ENCODE measurements at regions not wholly inside any gene's neighbourhood (a gene's known extent, or its start where the extent isn't known, plus 50 kb on each side); places are given as distances from the start of the nearest gene placed in this dataset.
"Not testable (repeated sequence)": the region's sequence is repeated elsewhere in the genome, so short reads cannot be mapped to it uniquely, and the experiment has no call there.

DNA sequence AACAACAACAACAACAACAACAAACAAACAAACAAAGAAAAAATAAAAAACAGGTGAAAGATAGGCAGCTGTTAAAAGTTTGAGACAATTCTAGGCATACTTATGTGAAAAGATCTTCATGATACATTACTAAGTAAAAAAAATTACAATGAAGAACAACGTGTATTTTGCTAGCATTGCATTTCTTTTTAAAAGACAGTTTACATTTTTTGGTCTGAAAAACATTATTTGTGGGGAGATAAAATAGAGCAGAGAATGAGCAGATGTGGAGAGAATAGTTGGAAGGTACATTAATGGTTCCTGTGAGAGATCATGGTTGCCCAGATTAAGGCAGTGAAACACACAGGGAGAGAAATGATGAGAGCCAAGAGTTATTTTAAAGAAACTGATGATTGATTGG, 210.2 kb upstream of the MKLN1 start:
- DNase-seq: no peak

DNA sequence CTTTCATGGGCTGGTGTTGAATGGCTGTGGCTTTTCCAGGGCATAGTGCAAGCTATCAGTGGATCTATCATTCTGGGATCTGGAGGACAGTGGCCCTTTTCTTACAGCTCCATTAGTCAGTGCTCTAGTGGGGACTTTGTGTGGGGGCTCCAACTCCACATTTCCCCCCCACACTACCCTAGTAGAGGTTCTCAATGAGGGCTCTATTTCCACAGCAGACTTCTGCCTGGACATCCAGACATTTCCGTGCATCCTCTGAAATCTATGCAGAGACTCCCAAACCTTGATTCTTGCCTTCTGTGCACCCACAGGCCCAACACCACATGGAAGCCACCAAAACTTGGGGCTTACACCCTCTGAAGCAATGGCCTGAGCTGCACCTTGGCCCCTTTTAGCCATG, 208.3 kb upstream of the MKLN1 start:
- no peak for DNase-seq

DNA sequence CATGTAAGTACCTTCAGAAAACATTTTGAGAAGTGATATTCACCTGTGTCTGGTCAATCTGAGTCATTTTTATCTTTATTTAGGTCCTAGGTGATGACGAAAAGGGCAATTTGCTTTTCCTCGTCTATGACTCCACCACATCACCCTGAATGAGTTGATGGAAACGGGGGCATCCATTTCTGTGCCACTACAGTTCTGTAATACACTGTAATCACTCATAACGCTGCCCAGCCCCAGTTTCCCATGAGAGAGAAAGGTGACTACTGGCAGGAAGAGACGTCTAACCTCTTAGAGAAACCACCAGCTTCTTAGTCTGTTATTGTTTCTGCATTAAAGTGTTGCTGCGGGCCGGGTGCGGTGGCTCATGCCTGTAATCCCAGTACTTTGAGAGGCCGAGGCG, 205.3 kb upstream of the MKLN1 start:
- no peak for DNase-seq

DNA sequence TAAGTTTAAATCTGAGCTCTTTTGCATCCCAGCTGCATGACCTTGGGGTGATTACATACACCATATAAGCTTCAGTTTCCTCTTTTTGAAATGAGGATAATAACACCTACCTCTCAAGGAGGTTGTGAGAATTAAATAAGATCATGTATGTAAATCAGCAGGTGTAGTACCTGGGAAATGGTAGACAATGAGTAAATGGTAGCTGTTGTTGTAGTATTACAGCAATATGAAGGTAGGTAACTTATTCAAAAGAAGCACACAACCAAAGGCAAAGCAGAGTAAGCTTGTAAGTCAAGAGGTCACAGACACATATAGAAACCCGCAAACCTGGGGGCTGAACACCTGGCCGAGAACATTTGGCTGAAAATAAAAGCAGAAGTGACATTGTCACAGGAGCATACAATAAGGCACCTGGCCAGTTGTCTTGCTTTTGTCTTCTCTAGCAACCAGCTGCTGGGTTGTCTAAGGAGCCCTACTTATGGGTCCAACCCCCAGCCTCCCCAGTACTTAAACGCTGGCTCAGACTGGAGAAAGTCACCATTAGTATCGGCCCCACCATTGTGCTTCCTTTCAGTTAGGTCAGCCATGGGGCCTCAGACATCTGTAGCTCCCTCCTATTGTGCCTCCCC, 203.6 kb upstream of the MKLN1 start:
- DNase-seq: no peak

DNA sequence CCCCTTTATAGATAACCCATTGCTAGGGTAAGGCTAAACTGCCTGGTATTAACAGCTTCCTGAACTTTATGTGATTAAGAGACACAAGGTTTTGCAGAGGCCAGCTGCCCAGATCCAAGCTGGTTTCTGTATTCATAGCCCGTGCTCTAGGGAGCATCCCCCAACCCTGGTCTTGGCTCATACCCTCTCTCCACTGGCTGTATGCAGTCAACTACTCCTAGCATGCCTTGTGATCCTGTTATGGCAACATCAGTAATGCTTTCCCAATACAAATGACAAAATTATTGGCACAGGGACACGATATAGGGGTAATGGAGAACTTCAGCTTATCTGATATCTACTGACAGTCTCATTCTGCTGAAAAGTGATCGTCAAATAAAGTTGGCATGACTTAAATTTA, 202.8 kb upstream of the MKLN1 start:
- DNase-seq: no peak

DNA sequence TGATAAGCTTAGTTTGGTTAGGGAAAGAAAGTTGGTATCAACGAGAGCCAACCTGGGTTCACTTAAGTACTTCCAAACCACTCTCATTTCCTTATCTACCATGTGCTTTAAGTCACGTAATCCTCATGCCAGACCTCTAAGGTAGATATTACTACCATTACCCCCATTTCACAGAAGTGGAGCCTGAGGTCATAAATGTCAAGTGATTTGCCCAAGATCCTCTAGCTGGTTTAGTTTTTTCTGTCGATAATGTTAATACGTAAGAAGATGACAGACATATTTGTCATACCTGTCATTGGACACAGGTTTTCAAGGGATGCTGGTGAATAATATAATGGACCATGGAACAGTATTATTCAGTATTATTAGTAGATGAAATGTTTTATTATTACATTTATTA, 197.4 kb upstream of the MKLN1 start:
- DNase-seq: no peak

DNA sequence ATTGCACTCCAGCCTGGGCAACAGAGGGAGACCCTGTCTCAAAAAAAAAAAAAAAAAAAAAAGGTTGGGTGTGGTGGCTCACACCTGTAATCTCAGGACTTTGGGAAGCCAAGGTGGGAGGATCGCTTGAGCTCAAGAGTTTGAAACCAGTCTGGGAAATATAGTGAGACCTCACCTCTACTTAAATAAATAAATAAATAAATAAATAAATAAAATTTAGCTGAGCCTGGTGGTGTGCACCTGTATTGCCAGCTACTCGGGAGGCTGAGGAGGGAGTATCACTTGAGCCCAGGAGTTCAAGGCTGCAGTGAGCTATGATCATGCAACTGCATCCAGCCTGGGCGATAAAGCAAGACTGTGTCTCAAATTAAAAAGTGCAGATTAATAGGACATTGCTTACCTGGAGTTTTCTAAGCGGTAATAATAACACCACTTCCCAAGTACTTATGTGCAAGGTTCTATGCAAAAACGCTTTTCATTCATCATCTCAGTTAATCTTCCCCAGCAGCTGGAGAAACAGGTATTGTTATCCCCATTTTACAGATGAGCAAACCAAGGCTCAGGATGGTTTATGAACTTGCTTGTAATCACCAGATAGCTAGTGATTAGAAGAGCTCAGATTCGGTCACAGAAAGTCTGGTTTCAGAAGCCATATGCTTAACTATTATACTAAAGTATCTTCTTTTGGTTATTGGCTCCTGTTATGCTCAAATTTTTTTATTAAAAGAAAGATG, 196.5 kb upstream of the MKLN1 start:
- no peak for DNase-seq

DNA sequence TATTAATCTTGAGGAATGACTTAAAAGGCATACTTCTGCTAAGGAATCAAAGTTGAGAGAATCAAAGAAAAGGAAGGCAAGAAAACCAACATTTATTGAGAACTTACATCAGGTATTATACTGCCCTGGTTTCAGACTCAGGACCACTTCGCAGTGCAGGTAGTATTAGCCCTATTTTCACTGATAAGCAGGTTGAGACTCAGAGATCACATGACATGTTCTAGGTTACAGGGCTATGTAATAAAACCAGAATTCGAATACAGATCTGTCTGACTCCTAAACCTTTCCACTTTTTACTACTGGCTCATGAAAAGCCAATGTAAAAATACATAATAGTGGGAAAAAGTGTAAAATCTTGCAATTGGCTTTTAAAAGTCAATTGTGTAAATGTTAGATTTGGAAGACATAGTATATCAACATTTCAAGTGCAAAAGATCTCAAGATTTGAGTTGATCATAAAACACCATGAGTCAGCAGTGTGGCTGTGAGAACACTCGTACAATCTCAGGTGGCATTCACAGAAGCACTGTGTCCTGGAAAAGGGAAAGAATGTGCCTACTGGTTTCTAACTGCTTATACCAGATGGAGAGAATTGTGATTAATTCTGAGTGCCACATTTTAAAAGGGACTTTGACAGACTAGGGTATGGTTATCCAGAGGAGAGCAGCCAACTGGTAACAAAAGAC, 195.8 kb upstream of the MKLN1 start:
- no peak for DNase-seq

DNA sequence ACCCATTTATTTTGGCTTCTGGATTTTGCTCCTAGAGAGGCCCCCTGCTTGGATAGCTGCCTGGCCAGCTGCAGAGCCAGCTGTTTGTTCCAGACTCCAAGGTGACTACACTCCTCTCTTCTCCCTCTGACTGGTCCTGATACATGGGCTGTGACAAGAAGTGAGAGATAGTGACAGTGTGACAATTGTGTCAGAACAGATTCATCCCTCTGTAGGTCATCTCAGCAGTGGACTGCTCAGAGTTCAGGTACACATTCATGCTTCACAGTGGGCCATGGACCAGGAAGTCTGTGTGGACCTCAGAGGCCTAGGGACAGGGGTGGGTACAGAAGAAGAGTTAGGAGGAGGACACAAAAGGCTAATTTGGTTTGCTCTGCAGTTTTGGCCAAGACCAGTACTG, 188.2 kb upstream of the MKLN1 start:
- no peak for DNase-seq

DNA sequence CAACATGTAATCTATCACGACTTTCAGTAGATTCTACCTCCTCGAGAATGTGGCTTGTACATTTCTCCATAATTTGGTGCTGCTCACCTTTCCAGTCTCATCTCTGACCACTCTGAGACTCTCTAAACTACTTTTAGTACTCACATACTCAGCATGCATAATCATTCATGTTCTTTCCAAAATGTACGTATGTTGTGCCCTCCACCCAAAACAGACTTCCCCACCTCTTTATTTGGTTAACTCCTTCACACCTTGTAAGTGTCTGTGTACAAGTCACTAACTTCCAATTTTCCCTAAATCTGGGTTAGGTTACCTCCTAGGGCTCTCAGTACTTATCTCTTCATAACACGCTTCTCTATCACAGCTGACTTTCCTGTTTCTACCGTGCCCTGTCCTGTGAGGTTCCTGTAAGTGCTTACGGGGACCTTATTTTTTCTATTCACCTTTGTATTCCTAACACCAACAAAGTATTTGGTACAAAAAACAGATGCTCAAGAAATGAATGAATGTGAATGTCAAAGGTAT, 186.2 kb upstream of the MKLN1 start:
- DNase-seq: no peak

DNA sequence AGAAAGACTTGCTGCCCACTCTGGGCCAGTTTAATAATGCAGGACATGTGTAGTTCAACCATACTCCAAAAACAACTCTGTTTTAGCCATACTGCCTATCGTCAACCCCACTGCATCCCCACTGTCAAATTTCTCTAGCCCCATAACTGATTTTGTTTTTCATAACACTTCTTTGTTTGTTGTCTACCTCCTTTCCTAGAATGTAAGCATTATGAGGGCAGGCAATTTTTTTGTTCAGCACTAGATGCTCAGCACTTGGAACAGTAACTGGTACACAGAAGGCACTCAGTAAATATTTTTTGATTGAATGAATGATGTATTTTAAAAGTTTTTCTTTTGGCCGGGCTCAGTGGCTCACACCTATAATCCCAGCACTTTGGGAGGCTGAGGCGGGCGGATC, 183.8 kb upstream of the MKLN1 start:
- DNase-seq: no peak

DNA sequence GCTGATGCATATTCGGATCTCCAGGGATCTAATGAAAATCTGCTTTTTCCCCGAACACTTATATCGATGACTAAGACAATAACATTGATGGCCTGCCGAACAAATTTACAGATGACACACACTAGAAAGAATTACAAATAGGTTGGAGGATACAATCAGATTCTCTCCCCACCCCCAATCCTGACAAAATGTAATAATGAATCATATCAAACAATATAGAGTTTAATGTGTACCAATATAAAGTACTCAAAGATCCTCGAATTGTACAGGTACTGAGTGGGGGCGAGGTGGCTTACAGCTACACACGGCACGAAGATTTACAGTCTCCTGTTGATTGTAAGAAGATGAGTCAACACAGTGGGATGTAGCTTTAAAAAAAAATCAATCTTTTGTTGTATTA, 182.7 kb upstream of the MKLN1 start:
- DNase-seq: no peak

DNA sequence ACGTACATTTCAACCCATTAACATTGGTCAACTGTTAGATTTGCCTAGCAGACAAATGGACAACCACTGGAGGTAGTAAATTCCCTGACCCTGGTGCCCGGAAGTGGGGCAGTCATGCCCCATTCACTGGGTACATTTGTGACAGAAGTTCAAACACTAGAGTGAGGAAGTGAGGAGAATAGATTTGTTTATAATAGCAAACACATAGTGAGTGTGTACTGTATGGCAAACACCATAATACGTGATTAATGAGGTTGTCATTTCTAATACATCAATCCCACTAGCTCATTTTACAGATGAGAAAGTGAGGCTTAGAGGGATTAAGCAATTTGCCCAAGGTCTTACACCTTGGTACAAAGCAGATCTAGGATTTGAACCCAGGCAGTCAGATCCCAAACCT, 181.9 kb upstream of the MKLN1 start:
- no peak for DNase-seq

DNA sequence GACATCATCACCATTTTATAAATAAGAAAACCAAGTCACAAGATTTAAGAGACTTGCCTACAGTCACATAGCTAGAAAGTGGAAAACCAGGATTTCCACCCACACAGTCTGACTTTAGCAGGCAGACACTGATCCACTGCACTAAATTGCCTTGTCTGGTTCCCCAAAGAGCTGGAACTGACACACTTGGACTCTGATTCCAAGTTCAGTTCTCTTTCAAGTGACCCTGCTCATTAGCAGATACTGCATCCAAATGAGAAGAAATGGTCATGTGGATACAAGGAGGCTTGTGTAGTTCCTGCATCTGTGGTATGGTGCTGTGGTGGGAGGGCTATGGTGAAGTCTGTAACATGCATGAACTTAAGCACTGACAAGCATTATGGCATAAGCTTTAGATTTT, 180.1 kb upstream of the MKLN1 start:
- DNase-seq: no peak

DNA sequence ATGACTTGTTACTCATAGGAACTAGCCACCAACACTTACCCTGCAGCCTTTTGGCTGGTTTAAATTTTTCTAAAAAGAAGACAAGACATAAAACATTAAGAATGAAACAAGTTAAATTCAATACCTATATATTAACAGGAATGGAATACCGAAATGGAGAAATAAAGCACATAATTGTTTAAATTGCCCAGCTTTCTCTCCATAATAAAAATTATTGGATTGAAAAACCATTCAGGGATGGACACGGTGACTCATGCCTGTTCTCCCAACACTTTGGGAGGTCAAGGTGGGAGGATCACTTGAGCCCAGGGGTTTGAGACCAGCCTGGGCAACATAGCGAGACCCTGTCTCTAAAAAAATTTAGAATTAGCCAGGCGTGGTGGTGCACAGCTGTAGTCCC, 179.4 kb upstream of the MKLN1 start:
- DNase-seq: no peak

DNA sequence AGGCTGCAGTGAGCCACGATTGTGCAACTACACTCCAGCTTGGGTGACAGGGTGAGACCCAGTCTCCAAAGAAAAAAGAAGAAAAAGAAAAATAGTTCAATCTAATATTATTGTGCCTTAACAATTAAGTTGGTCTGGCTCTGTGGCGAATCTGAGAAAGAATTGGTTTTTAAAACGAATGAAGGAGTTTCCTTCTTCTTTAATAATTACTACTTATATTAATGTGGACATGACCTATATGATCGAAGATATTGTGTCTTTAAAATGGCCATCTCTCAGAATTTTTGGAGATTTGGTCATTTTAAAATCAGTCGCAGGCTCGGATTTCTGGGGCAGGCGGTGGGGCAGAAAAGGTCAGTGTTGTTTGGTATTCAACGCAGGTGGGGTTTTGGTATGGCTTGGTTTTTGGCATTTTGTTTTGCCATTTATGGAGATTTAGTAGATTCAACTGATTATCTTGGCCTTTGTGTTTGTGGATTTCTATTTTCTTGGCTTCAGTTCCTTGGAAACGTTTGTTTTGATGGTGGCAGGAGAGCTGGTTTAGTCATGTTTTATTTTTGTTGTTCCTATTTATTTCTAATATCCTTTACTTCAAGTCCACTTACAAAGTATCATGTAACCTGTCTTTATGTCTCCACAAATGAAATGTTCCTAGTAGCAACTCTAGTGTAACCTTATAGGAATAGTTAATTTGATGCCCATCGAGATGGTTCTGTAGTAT, 178.8 kb upstream of the MKLN1 start:
- no peak for DNase-seq

DNA sequence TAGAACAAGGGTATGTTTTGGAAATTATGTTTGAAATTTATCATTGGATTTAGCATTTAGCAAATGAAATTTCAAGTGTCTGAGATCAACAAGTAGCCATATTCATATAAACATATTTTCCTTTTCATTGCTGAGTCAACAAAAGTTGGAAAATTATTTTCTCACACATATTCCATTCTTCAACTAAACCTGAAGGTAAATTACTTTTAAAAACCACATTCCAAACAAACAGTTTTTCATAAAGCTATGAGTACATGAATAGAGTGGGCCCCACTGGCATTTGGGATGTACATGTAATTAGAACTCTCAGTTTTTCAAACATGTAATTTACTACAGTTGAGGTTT, 178.3 kb upstream of the MKLN1 start:
- DNase-seq: no peak

DNA sequence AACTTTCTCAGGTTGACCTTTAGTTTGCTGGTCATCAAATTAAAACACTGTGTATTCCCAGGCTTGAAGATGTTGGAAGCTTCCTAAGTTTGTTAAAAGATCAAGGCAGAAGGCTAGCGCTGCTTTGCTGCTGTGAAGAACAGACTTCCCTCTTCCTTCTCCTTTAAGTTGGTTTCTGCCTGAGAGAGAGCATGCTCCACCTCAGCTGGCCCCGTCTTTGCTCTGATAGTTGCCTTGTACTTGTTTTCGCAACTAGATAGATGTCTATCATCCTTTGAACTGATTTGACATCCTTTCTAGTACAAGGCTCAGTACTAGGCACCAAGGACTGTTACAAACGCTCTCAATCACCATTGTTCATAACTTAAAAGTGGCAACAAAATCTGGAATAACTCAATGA, 177.8 kb upstream of the MKLN1 start:
- no peak for DNase-seq

DNA sequence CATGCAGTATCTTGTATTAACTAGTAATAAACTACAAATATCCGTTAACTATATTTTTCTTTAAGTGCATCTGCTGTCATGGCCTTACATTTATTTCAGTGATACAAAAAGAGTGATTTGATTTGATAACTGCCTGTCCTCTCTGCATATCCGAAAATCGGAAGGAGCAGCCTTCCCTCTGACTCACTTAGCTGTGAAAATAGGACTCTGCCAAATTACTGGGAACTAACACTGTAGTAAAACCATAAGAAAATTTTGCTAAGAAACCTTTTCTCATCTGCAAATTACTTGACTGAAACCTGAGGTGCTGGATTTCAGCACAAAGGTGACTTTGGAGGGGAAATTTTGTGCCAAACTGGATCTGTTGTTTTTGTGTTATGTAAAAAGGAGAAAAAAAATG, 176.6 kb upstream of the MKLN1 start:
- no peak for DNase-seq

DNA sequence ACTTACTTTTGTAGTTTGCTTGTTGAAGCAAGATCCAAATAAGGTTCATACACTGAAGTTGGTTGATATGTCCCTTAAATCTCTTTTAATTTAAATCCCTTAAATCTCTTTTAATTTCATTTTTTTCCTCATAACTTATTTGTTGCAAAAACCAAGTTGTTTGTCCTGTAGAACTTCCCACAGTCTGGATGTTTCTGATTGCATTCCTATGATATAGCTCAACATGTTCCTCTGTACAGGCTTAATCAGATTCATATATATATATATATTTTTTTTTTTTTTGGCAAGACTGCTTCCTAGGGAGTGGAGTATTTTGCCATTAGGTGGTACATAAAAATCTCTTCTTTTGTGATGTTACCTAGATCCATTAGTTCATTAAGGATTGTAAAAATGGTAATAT, 174.9 kb upstream of the MKLN1 start:
- DNase-seq: no peak

DNA sequence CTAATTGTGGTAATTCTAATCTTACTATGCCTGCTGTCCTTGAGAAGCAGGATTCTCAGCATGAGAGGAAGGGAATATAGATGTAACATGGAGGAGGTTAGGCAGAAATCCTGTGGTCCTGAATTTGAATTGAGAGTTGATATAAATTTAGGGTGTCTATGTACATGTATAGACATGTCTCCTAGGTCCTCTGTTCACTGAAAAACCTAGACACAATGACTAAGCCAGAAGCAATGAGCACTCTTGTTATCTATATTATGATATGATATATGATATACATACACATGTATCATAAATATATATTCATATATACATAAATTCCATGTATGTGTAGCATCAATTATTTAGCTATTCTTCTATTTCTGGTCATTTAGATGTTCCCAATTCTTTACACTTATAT, 173.3 kb upstream of the MKLN1 start:
- DNase-seq: no peak

DNA sequence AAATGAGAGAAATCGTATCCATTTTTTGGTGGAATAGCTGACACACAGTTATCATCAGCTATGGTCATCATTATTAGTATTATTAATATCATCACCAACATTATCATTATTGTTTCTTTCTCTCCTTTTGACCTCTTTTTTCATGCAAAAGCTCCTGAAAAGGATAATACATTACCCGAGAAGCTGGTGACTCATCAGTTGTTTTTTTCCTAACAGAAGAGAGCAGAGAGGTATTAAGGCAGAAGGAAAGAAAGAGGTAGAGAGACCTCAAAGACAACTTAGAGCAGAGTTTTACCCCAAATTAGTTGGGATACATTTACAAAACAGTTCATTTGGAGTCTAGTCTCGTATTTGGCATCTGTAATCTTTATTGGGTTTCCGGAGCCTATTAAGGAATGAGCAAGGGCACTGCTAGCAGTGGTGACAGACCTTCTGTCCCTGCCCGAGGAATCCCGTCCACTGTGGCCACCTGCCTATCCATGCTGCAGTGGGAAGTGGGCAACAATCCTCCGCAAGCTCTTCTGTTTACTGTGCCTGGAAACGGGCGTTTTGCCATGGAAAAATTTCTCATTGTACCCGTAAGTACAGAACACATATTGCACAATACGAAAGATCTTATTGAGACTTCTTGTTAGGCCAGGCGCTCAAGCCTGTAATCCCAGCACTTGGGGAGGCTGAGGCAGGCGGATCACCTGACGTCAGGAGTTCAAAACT, 170.0 kb upstream of the MKLN1 start:
- DNase-seq: no peak

DNA sequence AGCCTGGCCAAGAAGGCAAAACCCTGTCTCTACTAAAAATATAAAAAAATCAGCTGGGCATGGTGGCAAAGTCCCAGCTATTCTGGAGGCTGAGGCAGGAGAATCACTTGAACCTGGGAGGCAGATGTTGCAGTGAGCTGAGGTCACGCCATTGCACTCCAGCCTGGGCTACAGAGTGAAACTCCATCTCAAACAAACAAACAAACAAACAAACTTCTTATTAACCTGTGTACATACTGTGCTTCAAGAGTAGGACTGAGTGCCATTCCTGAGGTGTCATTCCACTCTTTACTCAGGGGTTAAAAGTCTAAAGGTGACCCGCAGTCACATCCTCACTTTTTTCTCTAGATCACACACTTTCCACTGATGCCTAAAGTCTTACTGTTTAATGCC, 169.4 kb upstream of the MKLN1 start:
- DNase-seq: not testable (repeated sequence)
